ENCODE measurements at regions not wholly inside any gene's neighbourhood (a gene's known extent, or its start where the extent isn't known, plus 50 kb on each side); places are given as distances from the start of the nearest gene placed in this dataset.

DNA sequence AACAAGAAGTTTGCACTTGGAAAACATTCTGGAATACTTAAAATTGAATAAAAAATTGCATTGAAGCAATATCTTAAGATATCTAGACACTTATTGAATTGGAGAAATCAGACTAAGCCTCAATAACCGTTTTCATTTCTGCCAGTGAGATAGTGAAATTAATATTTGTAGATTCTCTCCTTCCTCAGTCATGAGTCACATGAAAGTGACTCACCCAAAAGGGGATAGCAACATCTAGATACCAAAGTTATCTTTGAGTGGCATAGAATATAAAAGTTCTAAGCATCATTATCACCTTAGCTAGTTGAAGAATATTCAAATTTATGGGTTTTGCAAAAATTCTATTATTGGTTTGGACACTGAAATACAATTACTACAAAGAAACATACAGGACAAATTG lies 614.8 kb upstream of the ZNF717 start:
- POLR2A ChIA-PET (ENCODE audit: partially characterized antibody): no interaction called here
- TF ChIP-seq TCF12 (IDR thresholded peaks at IDR 0.05; ENCODE audit: low read depth, low read length): no peak
- no peak for TF ChIP-seq NRF1 (IDR thresholded peaks at IDR 0.05; ENCODE audit: low read depth, low read length)
- TF ChIP-seq JUN (IDR thresholded peaks at IDR 0.05; ENCODE audit: low read depth, low read length): no peak
- TF ChIP-seq TAF1 (IDR thresholded peaks at IDR 0.05; ENCODE audit: low read depth, low read length): no peak
- TF ChIP-seq SP2 (IDR thresholded peaks at IDR 0.05; ENCODE audit: low read length): no peak
- no peak for TF ChIP-seq JUND (IDR thresholded peaks at IDR 0.05; ENCODE audit: low read length)
- TF ChIP-seq TBP (IDR thresholded peaks at IDR 0.05; ENCODE audit: low read depth, low read length): no peak
- no peak for TF ChIP-seq GTF2F1 (IDR thresholded peaks at IDR 0.05; ENCODE audit: borderline replicate concordance, low read depth, low read length)

More for the DNA sequence above, 614.8 kb upstream of the ZNF717 start:
- no peak overlapping the region for H2BK20ac ChIP-seq (ENCODE audit: low read length)
- no peak overlapping the region for H2BK12ac ChIP-seq (ENCODE audit: low read depth, low read length)
- no peak overlapping the region for H3K4me2 ChIP-seq (ENCODE audit: insufficient read depth in 1 of 2, low read depth in 2 of 2, low read length in 2 of 2)
- H3K18ac ChIP-seq (ENCODE audit: extremely low read depth, low read length): no peak overlapping the region
- no peak overlapping the region for H2BK15ac ChIP-seq (ENCODE audit: low read length)
- H3K9me3 ChIP-seq (ENCODE audit: insufficient read depth in 2 of 2, low read depth in 1 of 2, low read length in 1 of 2): no peaks in the 10 kb centered on the region
- H4K5ac ChIP-seq (ENCODE audit: insufficient read length, low read depth, low read length): no peak overlapping the region
- no peak overlapping the region for H2AFZ ChIP-seq (ENCODE audit: low read length)
- H3K56ac ChIP-seq (replicated peaks; ENCODE audit: insufficient read length, low read depth, low read length): no peak overlapping the region
- no peak overlapping the region for H4K91ac ChIP-seq (replicated peaks; ENCODE audit: insufficient read length, low read length)
- WGBS, 2 experiments (ENCODE audit: extremely low coverage in 1 of 2, insufficient coverage in 1 of 2, insufficient read length in 1 of 2, insufficient replicate concordance in 2 of 2, low coverage in 1 of 2, low lambda C conversion rate in 2 of 2, missing lambda C conversion rate in 1 of 2): 94% methylated on average over 1 of the region's 1 CpG; no CpG with 5 or more reads in 1 of the 2 experiments
- H3K79me2 ChIP-seq (ENCODE audit: control insufficient read depth in 1 of 2, insufficient read depth in 2 of 2, low read length in 2 of 2): no peaks in the 10 kb centered on the region
- no peaks in the 10 kb centered on the region for H3K79me1 ChIP-seq (ENCODE audit: low read depth, low read length)
- no peak overlapping the region for H4K8ac ChIP-seq (ENCODE audit: extremely low read depth, insufficient read depth, low read length)
- H3K36me3 ChIP-seq (ENCODE audit: control insufficient read depth in 2 of 4, insufficient read depth in 4 of 4, low read length in 3 of 4): no peaks in the 10 kb centered on the region
- no peak overlapping the region for H3K27ac ChIP-seq (ENCODE audit: low read depth, low read length)
- H3K14ac ChIP-seq (ENCODE audit: insufficient read length): no peak overlapping the region
- FAIRE-seq: no peak
- H3K27me3 ChIP-seq (replicated peaks in 1 of 4; ENCODE audit: control insufficient read depth in 3 of 4, extremely low read depth in 1 of 4, insufficient read depth in 3 of 4, low read length in 3 of 4): no peaks in the 10 kb centered on the region
- no peaks in the 10 kb centered on the region for H3K4me1 ChIP-seq (replicated peaks in 1 of 4; ENCODE audit: control insufficient read depth in 3 of 4, insufficient read depth in 4 of 4, low read length in 3 of 4)
- no peak overlapping the region for H3K9ac ChIP-seq (replicated peaks in 1 of 4; ENCODE audit: extremely low read depth in 1 of 4, low read depth in 3 of 4, low read length in 3 of 4)
- H3K23ac ChIP-seq (ENCODE audit: insufficient read length): no peak overlapping the region
- H4K20me1 ChIP-seq (replicated peaks in 1 of 2; ENCODE audit: control insufficient read depth in 1 of 2, insufficient read depth in 2 of 2, low read length in 2 of 2): no peaks in the 10 kb centered on the region
- no peak overlapping the region for H2AK5ac ChIP-seq (ENCODE audit: low read depth, low read length)
- CTCF ChIA-PET (ENCODE audit: partially characterized antibody): no interaction called here
- no peak for DNase-seq (ENCODE audit: low read depth in 1 of 2, low spot score in 2 of 2)
- no peak overlapping the region for H2BK5ac ChIP-seq (ENCODE audit: low read depth, low read length)
- no peak overlapping the region for H3K4me3 ChIP-seq (ENCODE audit: extremely low read depth in 1 of 4, insufficient read depth in 2 of 4, low read depth in 3 of 4, low read length in 4 of 4)
- H3K23me2 ChIP-seq (ENCODE audit: low read depth, low read length): no peaks in the 10 kb centered on the region
- H3K4ac ChIP-seq (replicated peaks; ENCODE audit: insufficient read length, low read depth, low read length): no peak overlapping the region
- no peak overlapping the region for H2BK120ac ChIP-seq (replicated peaks; ENCODE audit: low read depth, low read length)

Measured in H1 (cell line).